ENCODE measurements at regions not wholly inside any gene's neighbourhood (a gene's known extent, or its start where the extent isn't known, plus 50 kb on each side); places are given as distances from the start of the nearest gene placed in this dataset.

DNA sequence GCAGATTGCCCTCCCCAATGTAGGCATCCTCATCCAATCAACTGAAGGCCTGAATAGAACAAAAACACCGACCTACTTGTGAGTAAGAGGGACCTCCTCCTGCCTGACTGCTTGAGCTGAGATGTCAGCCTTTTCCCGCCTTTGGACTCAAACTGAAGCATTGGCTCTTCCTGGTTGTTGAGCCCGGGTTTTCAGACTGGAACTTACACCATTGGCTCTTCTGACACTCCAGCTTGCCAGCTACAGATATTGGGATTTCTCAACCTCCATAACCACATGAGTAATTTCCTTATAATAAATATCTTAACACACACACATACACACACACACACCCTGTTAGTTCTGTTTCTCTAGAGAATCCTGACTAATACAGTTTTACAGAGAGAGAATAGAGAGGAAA is 173.4 kb upstream of the NTF3 start:
- TF ChIP-seq, protein P1, sequence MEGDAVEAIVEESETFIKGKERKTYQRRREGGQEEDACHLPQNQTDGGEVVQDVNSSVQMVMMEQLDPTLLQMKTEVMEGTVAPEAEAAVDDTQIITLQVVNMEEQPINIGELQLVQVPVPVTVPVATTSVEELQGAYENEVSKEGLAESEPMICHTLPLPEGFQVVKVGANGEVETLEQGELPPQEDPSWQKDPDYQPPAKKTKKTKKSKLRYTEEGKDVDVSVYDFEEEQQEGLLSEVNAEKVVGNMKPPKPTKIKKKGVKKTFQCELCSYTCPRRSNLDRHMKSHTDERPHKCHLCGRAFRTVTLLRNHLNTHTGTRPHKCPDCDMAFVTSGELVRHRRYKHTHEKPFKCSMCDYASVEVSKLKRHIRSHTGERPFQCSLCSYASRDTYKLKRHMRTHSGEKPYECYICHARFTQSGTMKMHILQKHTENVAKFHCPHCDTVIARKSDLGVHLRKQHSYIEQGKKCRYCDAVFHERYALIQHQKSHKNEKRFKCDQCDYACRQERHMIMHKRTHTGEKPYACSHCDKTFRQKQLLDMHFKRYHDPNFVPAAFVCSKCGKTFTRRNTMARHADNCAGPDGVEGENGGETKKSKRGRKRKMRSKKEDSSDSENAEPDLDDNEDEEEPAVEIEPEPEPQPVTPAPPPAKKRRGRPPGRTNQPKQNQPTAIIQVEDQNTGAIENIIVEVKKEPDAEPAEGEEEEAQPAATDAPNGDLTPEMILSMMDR (IDR thresholded peaks at IDR 0.05; ENCODE audit: low read length), result no peak
- no peak for TF ChIP-seq EZH2 (IDR thresholded peaks at IDR 0.05; ENCODE audit: borderline replicate concordance, low read length)
